Epithelial cell of proximal tubule (primary cell): ENCODE measurements at regions not wholly inside any gene's neighbourhood (a gene's known extent, or its start where the extent isn't known, plus 50 kb on each side); places are given as distances from the start of the nearest gene placed in this dataset.
"Not testable (repeated sequence)": the region's sequence is repeated elsewhere in the genome, so short reads cannot be mapped to it uniquely, and the experiment has no call there.

ENCODE experiments used
- DNase-seq: peaks from one replicate; pipeline ENCODE4 v3.0.0-alpha.2; 2011; ENCODE audit warnings: low read depth
- H3K4me3 ChIP-seq: 2 replicates; pipeline ENCODE4 v1.5.1; 2011; ENCODE audit warnings: low read depth, mild to moderate bottlenecking, low read length
- TF ChIP-seq, protein P1 (sequence below): conservative IDR thresholded peaks from 2 replicates; pipeline ENCODE4 v1.5.1; 2012; ENCODE audit warnings: low read depth, mild to moderate bottlenecking, low read length

DNA sequence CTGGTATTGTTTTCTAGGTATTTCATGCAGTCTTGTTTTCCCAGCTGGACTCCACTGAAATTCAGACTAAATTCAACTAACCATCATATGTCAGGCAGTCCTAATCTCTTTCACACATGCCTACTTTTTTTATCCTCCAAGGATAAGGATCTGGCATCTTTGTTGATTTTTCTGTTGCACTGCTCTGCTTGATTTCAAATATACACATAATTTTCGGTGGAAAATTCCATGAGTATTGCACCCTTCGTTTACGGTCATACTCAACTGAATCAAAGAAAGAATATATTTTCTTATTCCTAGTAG lies 64.8 kb upstream of the UNC93A start:
- no peak overlapping the region for H3K4me3 ChIP-seq
- TF ChIP-seq, protein P1, sequence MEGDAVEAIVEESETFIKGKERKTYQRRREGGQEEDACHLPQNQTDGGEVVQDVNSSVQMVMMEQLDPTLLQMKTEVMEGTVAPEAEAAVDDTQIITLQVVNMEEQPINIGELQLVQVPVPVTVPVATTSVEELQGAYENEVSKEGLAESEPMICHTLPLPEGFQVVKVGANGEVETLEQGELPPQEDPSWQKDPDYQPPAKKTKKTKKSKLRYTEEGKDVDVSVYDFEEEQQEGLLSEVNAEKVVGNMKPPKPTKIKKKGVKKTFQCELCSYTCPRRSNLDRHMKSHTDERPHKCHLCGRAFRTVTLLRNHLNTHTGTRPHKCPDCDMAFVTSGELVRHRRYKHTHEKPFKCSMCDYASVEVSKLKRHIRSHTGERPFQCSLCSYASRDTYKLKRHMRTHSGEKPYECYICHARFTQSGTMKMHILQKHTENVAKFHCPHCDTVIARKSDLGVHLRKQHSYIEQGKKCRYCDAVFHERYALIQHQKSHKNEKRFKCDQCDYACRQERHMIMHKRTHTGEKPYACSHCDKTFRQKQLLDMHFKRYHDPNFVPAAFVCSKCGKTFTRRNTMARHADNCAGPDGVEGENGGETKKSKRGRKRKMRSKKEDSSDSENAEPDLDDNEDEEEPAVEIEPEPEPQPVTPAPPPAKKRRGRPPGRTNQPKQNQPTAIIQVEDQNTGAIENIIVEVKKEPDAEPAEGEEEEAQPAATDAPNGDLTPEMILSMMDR = no peak
- no peak for DNase-seq

DNA sequence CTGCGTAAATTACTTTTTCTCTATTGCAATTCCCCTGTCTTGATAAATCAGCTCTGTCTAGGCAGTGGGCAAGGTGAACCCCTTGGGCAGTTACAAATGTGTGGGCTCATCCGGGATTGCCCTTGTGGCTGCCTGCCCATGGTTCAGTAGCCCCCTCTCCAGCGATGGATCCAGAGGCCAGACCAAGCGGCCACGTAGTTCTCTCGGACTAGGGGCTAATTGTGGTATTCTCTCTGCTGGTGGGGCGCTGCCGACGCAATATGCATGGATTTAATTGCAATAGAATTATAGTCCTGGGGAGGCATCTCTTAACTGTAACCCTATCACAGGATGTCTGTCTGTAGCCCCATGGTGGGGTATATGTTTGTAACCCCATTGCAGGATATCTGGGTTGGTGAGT lies 64.3 kb upstream of the UNC93A start:
- H3K4me3 ChIP-seq = no peak overlapping the region
- DNase-seq = no peak
- TF ChIP-seq, protein P1 = no peak

DNA sequence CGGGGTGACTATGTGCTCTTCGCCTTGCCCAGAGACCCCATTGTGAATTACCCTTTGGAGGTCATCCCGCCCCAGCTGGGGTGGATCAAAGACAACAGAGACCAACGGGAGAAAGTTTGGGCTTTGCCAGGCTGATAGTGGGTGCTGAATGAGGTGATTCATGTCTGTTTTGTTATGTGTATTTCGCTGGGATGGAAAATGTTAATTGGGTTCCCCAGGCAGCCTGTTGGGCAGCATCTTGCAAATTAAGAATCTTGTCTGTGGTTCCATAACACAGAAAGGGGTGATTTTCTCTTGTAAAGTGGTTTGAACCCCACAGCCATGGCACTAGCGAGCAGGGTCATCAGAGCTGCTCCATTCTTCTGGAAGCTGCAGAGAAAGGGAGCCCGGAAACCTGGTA lies 63.1 kb upstream of the UNC93A start:
- H3K4me3 ChIP-seq = no peak overlapping the region
- TF ChIP-seq, protein P1 = no peak
- no peak for DNase-seq

DNA sequence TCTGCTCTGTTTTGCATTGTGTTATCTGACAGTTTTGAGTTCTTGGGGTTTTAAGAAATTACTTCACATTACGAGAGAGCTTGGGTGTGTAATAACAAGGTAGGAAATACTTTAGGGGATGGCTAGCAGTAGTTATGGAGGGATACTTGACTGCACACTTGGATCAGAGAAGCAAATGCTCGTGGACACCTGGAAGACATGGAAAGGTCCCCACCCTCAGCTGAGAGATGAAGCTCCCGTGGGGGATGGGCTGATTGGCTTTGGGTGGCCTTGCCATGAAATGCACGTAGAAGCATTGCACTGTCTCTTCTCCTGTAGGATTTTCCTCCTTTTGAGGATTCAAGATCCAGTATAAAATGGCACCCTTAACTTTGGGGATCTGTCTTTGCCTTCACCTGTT lies 61.5 kb upstream of the UNC93A start:
- TF ChIP-seq, protein P1 = no peak
- H3K4me3 ChIP-seq = no peak overlapping the region
- DNase-seq = no peak

DNA sequence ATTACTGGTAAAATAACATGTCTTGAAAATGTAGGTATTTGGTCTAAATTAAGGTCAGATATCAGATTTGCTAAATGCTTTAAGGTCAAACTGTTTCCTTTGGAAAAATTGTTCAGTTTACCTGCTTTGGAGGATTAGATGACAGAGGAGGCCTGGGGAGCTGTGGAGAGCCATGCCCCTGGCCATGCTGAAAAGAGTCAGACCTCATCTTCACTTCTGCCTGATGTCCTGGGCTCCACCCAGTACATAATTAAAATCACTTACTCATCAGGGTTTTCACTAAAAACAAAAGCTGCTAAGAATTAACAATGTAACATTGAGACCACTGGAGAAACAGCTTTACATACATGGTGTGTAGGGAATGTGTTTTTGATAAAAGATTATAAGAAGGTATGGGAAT lies 60.8 kb upstream of the UNC93A start:
- no peak overlapping the region for H3K4me3 ChIP-seq
- TF ChIP-seq, protein P1 = no peak
- no peak for DNase-seq

DNA sequence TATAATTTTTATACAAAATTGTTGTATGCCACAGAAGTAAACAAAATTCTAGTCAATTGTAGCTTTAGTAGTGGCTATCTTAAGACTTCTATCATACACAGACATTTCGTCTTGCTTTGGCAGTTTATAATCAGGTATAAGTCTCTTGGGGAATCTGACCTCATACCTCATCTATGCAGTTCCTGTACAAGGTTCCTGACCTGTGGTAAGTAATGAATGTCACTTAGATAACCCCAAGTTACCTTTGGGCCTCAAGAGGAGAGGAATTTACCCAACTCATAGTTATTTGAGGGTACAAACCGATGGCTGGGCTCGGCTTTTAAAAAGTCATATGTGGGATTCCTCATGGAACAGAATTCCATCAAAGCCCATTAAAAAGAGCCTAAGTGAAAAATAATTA lies 58.8 kb upstream of the UNC93A start:
- H3K4me3 ChIP-seq = no peak overlapping the region
- TF ChIP-seq, protein P1 = no peak
- DNase-seq = no peak

DNA sequence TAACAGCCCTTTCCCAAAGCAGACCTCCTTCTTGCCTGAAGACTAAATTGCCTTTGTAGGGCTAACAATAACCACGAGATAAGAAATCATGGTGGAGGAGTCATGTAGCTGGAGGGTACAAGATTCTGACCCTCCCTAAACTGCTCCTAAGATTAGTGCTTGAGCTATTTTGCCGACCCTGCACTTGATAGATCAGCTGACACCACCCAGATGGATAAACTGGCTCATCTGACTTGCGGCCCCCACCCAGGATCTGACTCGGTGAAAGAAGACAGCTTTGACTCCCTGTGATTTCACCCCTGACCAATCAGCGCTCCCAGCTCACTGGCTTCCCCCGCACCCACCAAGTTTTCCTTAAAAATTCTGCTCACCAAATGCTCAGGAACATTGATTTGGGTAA lies 57.6 kb upstream of the UNC93A start:
- H3K4me3 ChIP-seq = no peak overlapping the region
- no peak for DNase-seq
- TF ChIP-seq, protein P1 = no peak

DNA sequence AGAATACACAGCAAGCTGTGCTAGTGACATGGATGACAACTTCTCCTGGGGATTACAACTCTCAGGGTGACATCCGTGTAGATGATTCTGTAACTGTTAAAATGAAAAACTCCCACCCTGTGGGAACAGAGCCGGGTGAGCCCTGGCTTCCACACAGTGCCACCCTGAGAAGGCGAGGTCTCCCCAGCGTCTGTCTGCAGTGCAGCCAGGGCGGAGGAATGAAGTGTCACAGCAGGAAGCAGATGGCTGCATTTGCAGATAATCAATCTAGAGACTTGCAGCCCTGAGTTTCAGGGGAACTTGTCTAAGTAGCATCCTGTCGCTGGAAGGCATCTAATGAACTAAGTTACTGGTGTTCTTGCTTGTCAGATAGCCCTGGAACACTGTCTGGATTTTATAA lies 56.5 kb upstream of the UNC93A start:
- not testable (repeated sequence) for H3K4me3 ChIP-seq, DNase-seq
